ENCODE measurements at regions not wholly inside any gene's neighbourhood (a gene's known extent, or its start where the extent isn't known, plus 50 kb on each side); places are given as distances from the start of the nearest gene placed in this dataset.

GRCh38 chr10:111131168-111131799 lies 54.5 kb downstream of the ADRA2A start:
- no peak for DNase-seq (ENCODE audit: low read depth)

DNA sequence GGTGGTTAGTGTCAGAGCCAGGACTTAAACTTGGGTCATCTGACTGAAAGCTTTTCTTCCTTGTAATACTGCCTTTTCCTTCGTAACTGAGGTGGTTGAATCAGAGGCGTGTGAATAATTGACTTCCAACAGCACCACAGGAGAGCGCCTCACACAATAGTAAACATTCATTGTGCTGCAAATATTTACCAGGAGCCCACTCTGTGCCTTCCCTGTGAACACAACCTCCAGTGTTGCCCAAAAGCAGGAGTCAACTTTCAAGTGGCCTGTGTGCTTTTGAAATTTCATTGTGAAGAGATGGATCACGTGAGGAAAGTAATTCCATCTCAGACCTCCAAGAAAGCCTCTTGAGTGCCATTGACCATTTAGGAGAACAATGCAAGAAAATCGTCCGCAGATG lies 60.2 kb downstream of the ADRA2A start:
- DNase-seq (ENCODE audit: low read depth): no peak

DNA sequence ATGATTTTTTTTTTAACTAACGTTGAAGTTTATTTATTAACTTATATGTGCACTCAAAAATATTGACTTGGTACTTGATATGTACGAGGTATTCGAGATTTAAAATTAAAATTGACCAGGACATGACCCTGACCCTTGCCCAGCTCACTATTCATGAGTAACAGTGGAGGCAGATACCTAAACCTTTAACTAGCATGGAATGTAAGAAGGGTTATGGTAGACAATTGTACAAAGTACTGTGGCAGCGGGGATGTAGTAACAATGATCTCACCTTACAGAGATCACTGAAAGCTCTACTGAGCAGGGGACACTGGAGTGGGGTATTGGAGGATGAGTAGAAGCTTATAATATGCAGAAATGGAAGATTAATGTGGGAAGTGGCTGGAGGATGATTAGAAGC lies 60.8 kb downstream of the ADRA2A start:
- no peak for DNase-seq (ENCODE audit: low read depth)

DNA sequence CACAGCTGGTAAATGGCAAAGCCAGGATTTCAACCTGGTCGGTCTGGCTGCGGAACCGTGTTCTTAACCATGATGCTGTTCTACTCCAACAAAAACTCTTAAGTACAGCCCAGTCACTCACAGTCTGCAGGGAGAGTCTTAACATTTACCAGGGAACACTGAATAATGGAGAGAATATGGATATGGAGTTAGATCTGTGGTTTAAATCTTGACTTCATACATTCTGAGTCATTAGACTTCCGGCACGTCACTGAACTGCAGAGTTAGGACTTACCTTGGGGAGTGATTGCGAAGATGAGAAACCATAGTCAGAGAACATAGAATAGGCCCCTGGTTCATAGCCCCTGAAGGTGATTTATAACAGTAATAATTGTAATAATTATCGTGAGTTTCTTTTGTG lies 61.7 kb downstream of the ADRA2A start:
- DNase-seq (ENCODE audit: low read depth): no peak

DNA sequence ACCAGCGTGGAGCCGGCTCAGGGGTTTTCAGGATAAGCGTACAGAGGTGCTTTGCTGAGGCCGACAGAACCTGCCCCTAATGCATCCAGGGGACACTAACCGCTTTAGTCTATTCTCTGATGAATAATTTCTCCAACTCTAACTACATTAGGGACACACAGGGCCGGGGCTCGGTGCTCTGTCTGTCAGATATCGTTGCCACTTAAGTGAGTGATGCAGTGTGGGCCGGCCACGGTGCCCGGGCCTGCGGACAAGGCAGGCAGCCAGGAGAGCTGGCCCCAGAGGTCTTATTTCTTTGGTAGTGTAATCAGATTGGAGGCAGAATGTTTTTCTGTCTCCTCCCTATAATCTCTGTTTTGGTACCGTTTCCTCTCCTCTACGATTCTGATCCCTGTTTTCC lies 62.7 kb downstream of the ADRA2A start:
- DNase-seq (ENCODE audit: low read depth): no peak

DNA sequence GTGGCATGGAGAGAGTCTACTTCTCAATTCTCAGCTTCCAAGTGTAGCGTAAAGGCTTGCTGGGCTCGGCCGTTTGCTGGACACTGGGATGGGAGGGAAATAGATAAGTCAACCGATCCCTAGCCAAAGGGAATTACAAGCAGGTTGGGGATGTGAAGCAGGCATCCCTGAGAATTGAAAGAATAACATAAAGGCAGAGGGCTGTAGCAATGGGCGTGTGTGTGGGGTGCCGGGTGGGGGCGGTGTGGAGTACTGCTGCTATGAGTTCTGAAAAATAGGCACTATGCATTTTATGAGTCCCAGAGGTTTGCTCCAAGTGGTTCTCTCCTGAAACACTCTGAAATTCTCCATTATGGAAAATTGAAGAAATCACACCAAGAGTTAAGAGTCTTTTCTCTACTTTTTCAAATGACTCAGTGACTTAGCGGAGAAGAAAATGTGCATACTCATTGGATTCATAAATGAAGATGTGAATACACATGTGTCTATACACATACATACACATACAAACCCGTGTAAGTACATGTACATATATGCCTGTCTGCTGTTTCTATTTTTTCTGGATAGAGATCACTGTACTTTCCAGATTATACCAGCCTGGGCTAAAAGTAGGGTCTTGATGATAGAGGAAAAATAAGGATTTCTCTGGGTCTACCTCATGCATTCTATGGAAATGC lies 65.4 kb downstream of the ADRA2A start:
- DNase-seq (ENCODE audit: low read depth): no peak

DNA sequence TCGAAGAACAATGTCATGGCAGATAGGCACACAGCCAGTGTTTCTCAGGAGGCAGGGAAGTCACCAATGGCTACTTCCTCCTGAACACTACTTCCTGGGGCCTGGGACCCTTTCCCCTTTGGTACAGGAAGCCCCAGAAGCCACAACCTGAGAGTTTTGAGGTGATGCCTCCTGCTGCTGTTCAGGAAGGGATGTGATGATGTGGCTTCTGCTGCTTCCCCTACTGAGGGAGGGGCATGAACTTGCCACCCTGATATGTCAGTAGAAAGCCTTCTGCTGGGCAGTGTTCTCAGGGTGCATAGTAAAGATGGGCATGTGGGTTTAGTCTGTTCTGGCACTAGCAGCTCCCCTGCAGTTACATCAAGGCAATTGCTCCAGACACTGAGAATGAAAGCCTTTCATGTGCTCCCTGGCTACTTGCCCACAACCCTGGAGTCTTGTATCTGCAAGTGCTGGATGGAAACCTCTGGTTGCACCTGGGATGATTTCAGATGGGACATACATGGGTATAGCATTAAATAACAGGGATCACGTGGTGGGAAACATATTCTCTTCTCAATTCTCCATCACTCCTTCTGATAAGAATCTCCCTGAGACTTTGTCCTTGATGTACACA lies 69.3 kb downstream of the ADRA2A start:
- no peak for DNase-seq (ENCODE audit: low read depth)

GRCh38 chr10:111148025-111148424 lies 71.2 kb downstream of the ADRA2A start:
- DNase-seq (ENCODE audit: low read depth): no peak

- DNase-seq (ENCODE audit: low read depth): no peak
Measured at GRCh38 chr10:111148440-111148839, 71.6 kb downstream of the ADRA2A start.

GRCh38 chr10:111150691-111151090 lies 73.9 kb downstream of the ADRA2A start:
- DNase-seq (ENCODE audit: low read depth): no peak

- no peak for DNase-seq (ENCODE audit: low read depth)
Measured at GRCh38 chr10:111151595-111152307, 74.9 kb downstream of the ADRA2A start.

GRCh38 chr10:111156754-111157153 lies 79.9 kb downstream of the ADRA2A start:
- no peak for DNase-seq (ENCODE audit: low read depth)

GRCh38 chr10:111158595-111158994 lies 81.8 kb downstream of the ADRA2A start:
- DNase-seq (ENCODE audit: low read depth): no peak

DNA sequence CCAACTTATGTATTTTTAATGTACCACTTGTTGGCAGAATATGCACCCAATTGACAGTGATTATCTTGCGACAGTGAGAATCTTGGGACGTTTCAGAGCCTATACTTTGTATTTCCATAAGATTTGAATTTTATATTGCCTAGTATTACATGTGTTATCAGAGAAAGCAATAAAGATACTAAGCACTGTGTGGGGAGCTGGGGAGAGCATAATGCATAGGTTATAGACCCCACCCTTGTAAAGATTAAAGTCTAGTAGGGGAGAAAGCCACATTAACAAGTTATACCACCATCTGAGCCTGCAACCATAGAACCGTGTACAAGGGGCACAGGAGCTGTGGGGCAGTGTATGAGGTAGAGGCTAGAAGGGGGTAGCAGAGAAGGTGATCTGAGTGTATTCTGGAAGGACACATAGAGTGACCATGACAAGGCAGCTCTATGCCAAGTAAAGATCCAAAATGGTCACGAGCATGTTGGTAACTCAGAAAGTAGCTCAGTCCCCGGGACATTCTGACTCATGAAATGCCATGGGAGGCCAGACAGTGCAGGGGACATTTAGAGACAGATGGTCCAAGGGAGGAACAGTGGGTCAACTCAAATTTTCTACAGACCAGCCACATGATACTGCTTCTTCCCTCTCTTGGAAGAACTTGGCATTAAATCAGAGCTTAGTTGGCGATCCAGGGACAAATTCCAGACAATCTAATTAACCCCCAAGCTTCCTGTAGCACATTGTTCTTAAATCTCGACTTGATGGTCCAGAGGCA lies 84.5 kb downstream of the ADRA2A start:
- no peak for DNase-seq (ENCODE audit: low read depth)

DNA sequence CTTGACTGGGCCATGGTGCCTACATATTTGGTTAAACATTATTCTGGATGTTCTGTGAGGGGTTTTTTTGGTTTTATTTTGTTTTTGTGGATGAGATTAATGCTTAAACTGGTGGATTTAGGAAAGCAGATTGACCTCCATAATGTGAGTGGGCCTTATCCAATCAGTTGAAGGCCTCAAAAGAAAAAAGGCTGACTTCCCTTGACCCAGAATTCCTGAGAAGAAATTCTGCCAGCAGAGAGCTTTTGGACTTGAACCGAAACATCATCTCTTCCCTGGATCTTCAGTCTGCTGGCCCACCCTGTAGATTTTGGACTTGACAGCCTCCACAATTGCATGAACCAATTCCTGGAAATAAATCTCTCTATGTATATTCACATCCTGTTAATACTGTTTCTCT lies 94.4 kb downstream of the ADRA2A start:
- no peak for DNase-seq (ENCODE audit: low read depth)

DNA sequence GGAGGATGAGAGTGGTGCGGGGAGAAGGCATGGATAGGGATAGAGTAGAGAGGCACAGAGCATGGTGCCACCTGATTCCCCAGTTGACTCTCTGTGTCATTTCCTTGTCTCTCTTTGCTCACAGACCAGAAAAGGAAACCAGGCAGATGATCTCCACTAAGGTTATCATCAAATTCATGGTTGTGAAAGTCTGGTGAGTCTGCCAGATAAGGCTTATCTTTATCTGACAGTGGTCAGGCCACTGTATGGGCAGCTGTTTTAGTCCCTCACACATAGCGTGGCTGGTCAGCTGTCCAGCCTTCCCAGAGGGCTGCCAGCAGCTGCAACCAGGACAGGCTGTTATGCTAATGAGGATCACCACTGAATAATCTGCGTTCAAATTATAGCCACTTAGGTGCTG lies 99.0 kb downstream of the ADRA2A start:
- DNase-seq (ENCODE audit: low read depth): no peak

DNA sequence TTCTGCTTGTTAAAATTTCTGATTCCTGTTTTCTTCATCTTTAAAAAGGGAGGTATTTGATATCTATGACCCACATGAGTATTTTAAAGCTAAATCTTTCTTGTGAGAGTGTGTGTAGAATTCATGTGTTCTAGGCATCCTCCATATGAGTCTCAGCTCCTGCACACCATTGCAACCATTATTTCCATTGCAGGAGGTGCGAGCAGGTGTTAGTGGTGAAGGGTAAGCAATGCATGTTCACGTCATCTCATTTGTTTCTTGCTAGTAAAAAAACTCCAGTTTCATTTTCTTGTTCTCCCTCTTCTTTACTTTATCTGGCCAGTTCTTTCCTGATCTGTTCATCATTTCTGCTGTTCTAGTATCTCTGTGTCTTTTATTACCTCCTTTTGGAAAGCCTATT lies 100.5 kb downstream of the ADRA2A start:
- no peak for DNase-seq (ENCODE audit: low read depth)

GRCh38 chr10:111179514-111179913 lies 102.7 kb downstream of the ADRA2A start:
- no peak for DNase-seq (ENCODE audit: low read depth)

- DNase-seq (ENCODE audit: low read depth): no peak
Measured at GRCh38 chr10:111186358-111186757, 109.5 kb downstream of the ADRA2A start.

GRCh38 chr10:111187096-111187495 lies 110.3 kb downstream of the ADRA2A start:
- DNase-seq (ENCODE audit: low read depth): no peak

GRCh38 chr10:111199587-111199986 lies 122.8 kb downstream of the ADRA2A start:
- DNase-seq (ENCODE audit: low read depth): no peak
